ENCODE measurements at regions not wholly inside any gene's neighbourhood (a gene's known extent, or its start where the extent isn't known, plus 50 kb on each side); places are given as distances from the start of the nearest gene placed in this dataset.

- TF ChIP-seq LEF1 (IDR thresholded peaks at IDR 0.05; ENCODE audit: borderline replicate concordance) (no peak), FOXM1 (IDR thresholded peaks at IDR 0.05; ENCODE audit: borderline replicate concordance) (no peak), TARDBP (IDR thresholded peaks at IDR 0.05) (no peak), SP1 (IDR thresholded peaks at IDR 0.05) (no peak), FOXK2 (IDR thresholded peaks at IDR 0.05) (no peak), FOXA1 (IDR thresholded peaks at IDR 0.05) (no peak), CTBP1 (IDR thresholded peaks at IDR 0.05; ENCODE audit: borderline replicate concordance) (no peak), ZNF384 (IDR thresholded peaks at IDR 0.05) (no peak), ARNT (IDR thresholded peaks at IDR 0.05) (no peak), PKNOX1 (IDR thresholded peaks at IDR 0.05) (no peak)
Observed at GRCh38 chr11:10993186-10993585, 135.3 kb upstream of the ZBED5 start.
